ENCODE measurements at regions not wholly inside any gene's neighbourhood (a gene's known extent, or its start where the extent isn't known, plus 50 kb on each side); places are given as distances from the start of the nearest gene placed in this dataset.

DNA sequence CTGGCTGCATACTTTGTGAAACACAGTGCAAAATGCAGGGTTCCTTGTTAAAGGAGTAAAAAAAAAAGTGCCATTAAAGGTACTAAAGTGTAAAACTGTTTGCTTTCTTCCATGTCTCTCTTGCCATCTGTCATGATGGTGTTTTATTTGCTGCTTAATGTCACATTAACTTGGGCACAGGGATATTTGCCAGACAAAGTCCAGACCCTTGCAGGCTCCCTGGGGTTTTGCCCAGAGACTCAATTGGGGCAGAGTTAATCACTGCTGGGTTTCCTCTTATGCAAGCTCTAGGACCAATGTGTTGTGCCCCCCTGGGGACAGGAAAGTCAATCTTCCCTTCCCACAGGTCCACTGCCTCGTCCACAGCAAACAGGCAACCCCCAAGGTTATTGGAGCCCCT is 274.3 kb upstream of the SGCD start:
- TF ChIP-seq FOXS1 (CRISPR knock-in tag; IDR thresholded peaks at IDR 0.05) (no peak), ESRRA (IDR thresholded peaks at IDR 0.05; ENCODE audit: borderline replicate concordance, low read length) (no peak), TFCP2L1 (CRISPR knock-in tag; IDR thresholded peaks at IDR 0.05) (no peak), RFX5 (IDR thresholded peaks at IDR 0.05) (no peak), MAFK (IDR thresholded peaks at IDR 0.05; ENCODE audit: partially characterized antibody) (no peak), ZFP36 (IDR thresholded peaks at IDR 0.05; ENCODE audit: borderline replicate concordance, partially characterized antibody) (no peak), FOSB (CRISPR knock-in tag; IDR thresholded peaks at IDR 0.05) (no peak), JUNB (IDR thresholded peaks at IDR 0.05) (no peak), CBX2 (IDR thresholded peaks at IDR 0.05; ENCODE audit: borderline replicate concordance, low read depth) (no peak), KDM5A (IDR thresholded peaks at IDR 0.05) (no peak), NPAS2 (CRISPR knock-in tag; IDR thresholded peaks at IDR 0.05; ENCODE audit: borderline replicate concordance) (no peak), RCOR1 (IDR thresholded peaks at IDR 0.05; ENCODE audit: low read depth, low read length) (no peak)
- TF ChIP-seq, protein P1, sequence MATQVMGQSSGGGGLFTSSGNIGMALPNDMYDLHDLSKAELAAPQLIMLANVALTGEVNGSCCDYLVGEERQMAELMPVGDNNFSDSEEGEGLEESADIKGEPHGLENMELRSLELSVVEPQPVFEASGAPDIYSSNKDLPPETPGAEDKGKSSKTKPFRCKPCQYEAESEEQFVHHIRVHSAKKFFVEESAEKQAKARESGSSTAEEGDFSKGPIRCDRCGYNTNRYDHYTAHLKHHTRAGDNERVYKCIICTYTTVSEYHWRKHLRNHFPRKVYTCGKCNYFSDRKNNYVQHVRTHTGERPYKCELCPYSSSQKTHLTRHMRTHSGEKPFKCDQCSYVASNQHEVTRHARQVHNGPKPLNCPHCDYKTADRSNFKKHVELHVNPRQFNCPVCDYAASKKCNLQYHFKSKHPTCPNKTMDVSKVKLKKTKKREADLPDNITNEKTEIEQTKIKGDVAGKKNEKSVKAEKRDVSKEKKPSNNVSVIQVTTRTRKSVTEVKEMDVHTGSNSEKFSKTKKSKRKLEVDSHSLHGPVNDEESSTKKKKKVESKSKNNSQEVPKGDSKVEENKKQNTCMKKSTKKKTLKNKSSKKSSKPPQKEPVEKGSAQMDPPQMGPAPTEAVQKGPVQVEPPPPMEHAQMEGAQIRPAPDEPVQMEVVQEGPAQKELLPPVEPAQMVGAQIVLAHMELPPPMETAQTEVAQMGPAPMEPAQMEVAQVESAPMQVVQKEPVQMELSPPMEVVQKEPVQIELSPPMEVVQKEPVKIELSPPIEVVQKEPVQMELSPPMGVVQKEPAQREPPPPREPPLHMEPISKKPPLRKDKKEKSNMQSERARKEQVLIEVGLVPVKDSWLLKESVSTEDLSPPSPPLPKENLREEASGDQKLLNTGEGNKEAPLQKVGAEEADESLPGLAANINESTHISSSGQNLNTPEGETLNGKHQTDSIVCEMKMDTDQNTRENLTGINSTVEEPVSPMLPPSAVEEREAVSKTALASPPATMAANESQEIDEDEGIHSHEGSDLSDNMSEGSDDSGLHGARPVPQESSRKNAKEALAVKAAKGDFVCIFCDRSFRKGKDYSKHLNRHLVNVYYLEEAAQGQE (IDR thresholded peaks at IDR 0.05), result no peak
- no peak overlapping the region for H3K4me2 ChIP-seq
- DNase-seq (ENCODE audit: low read depth in 1 of 2, low spot score in 1 of 2), result no peak
- H3K4me1 ChIP-seq, result peaks cover 11% of the 10 kb centered on the region; the same call in 2 of the 3 replicates
- no peak for FAIRE-seq
- H3K4me3 ChIP-seq, result no peak overlapping the region
- H3K9me3 ChIP-seq, result no peaks in the 10 kb centered on the region
- CTCF ChIA-PET, result no interaction called here
- POLR2A ChIA-PET, result no interaction called here
- ATAC-seq, result no peak
- WGBS (ENCODE audit: missing lambda C conversion rate), result 27% methylated on average over 1 of the region's 1 CpG
- H3K27ac ChIP-seq, result no peak overlapping the region

DNA sequence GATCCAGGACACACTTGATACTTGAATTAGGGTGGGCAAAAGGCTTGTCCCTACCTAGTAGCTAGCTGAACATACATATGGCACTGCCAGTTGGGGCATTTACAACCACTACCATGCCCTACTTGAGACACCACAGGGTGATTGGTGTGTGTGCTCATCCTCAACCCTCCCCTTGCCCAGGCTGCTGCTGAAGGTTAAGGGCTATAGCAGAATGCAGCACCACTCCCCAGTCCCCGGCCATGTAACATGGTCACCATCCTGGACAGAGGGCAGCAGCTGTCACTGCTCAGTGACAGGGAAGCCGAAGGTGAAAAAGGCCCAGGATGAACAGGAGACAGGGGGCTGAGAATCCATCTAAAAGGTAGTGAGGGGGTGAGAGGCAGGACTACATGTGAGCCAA is 273.9 kb upstream of the SGCD start:
- Histone ChIP-seq H3K4me2 (no peak overlapping the region), H3K9me3 (no peaks in the 10 kb centered on the region), H3K4me3 (no peak overlapping the region), H3K4me1 (peaks cover 11% of the 10 kb centered on the region; the same call in 2 of the 3 replicates), H3K27ac (0 out of 6 replicates have a peak overlapping the region, but pooled peaks of 1 of the 2 experiments have one; percentile 2)
- CTCF ChIA-PET, result no interaction called here
- WGBS (ENCODE audit: missing lambda C conversion rate), result 88% methylated on average over 2 of the region's 2 CpGs
- DNase-seq (ENCODE audit: low read depth in 1 of 2, low spot score in 1 of 2) (no peak), FAIRE-seq (no peak), ATAC-seq (no peak)
- TF ChIP-seq NPAS2 (CRISPR knock-in tag; IDR thresholded peaks at IDR 0.05; ENCODE audit: borderline replicate concordance) (no peak), KDM5A (IDR thresholded peaks at IDR 0.05) (no peak), ESRRA (IDR thresholded peaks at IDR 0.05; ENCODE audit: borderline replicate concordance, low read length) (no peak), FOSL2 (IDR thresholded peaks at IDR 0.05) (no peak), FOSL2 (CRISPR knock-in tag; IDR thresholded peaks at IDR 0.05) (no peak), FOXS1 (CRISPR knock-in tag; IDR thresholded peaks at IDR 0.05) (no peak), GATA3 (IDR thresholded peaks at IDR 0.05; ENCODE audit: borderline replicate concordance) (no peak), RFX5 (IDR thresholded peaks at IDR 0.05) (no peak), POLR2A (IDR thresholded peaks at IDR 0.05; ENCODE audit: low read length) (no peak), FOSB (CRISPR knock-in tag; IDR thresholded peaks at IDR 0.05) (no peak), JUNB (IDR thresholded peaks at IDR 0.05) (no peak), CBX2 (IDR thresholded peaks at IDR 0.05; ENCODE audit: borderline replicate concordance, low read depth) (no peak), MAZ (IDR thresholded peaks at IDR 0.05; ENCODE audit: borderline replicate concordance, low read depth, low read length) (no peak)
- TF ChIP-seq, protein P2, sequence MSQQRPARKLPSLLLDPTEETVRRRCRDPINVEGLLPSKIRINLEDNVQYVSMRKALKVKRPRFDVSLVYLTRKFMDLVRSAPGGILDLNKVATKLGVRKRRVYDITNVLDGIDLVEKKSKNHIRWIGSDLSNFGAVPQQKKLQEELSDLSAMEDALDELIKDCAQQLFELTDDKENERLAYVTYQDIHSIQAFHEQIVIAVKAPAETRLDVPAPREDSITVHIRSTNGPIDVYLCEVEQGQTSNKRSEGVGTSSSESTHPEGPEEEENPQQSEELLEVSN (IDR thresholded peaks at IDR 0.05; ENCODE audit: borderline replicate concordance, low read depth), result no peak
- TF ChIP-seq, protein P3, sequence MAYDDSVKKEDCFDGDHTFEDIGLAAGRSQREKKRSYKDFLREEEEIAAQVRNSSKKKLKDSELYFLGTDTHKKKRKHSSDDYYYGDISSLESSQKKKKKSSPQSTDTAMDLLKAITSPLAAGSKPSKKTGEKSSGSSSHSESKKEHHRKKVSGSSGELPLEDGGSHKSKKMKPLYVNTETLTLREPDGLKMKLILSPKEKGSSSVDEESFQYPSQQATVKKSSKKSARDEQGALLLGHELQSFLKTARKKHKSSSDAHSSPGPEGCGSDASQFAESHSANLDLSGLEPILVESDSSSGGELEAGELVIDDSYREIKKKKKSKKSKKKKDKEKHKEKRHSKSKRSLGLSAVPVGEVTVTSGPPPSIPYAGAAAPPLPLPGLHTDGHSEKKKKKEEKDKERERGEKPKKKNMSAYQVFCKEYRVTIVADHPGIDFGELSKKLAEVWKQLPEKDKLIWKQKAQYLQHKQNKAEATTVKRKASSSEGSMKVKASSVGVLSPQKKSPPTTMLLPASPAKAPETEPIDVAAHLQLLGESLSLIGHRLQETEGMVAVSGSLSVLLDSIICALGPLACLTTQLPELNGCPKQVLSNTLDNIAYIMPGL (CRISPR knock-in tag; IDR thresholded peaks at IDR 0.05; ENCODE audit: borderline replicate concordance), result no peak
- TF ChIP-seq, protein P4, sequence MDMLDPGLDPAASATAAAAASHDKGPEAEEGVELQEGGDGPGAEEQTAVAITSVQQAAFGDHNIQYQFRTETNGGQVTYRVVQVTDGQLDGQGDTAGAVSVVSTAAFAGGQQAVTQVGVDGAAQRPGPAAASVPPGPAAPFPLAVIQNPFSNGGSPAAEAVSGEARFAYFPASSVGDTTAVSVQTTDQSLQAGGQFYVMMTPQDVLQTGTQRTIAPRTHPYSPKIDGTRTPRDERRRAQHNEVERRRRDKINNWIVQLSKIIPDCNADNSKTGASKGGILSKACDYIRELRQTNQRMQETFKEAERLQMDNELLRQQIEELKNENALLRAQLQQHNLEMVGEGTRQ (IDR thresholded peaks at IDR 0.05), result no peak
- POLR2A ChIA-PET, result no interaction called here

All from A549 (cell line).